HEK293 (cell line): ENCODE measurements at regions not wholly inside any gene's neighbourhood (a gene's known extent, or its start where the extent isn't known, plus 50 kb on each side); places are given as distances from the start of the nearest gene placed in this dataset.

Experiments
- CTCF ChIP-seq: fragments of 450-650 bp; formaldehyde crosslinking; IDR thresholded peaks from 2 replicates; pipeline ENCODE4 v1.5.1; 2016; ENCODE audit warnings: missing biosample characterization, missing genetic modification characterization
- ZNF37A ChIP-seq: fragments of 450-650 bp; IDR thresholded peaks from 2 replicates; pipeline ENCODE4 v1.5.1; 2018; ENCODE audit warnings: missing biosample characterization, missing genetic modification characterization
- ZNF777 ChIP-seq: fragments of 450-650 bp; formaldehyde crosslinking; IDR thresholded peaks from 2 replicates; pipeline ENCODE4 v1.5.1; 2017; ENCODE audit warnings: missing biosample characterization, missing genetic modification characterization, borderline replicate concordance

GRCh38 chr20:22805996-22806395, 221.6 kb upstream of the FOXA2 start:
- no peak for TF ChIP-seq CTCF (tag by site-specific recombination)
- TF ChIP-seq ZNF777 (tag by site-specific recombination) = no peak
- TF ChIP-seq ZNF37A = no peak
